WERI-Rb-1 (cell line): ENCODE measurements at regions not wholly inside any gene's neighbourhood (a gene's known extent, or its start where the extent isn't known, plus 50 kb on each side); places are given as distances from the start of the nearest gene placed in this dataset.

Experiments
- DNase-seq: peaks from one replicate; pipeline ENCODE4 v3.0.0-alpha.2; 2020
- H3K27ac ChIP-seq: fragments of 250-450 bp; sonication (Bioruptor Pico); 2 replicates; pipeline ENCODE4 v1.5.1; 2020; ENCODE audit warnings: mild to moderate bottlenecking, moderate library complexity
- H3K27me3 ChIP-seq: fragments of 250-450 bp; sonication (Bioruptor Pico); 2 replicates; pipeline ENCODE4 v1.5.1; 2021; ENCODE audit warnings: mild to moderate bottlenecking, low read depth, moderate library complexity; ENCODE audit not compliant: insufficient read depth, severe bottlenecking
- H3K36me3 ChIP-seq: fragments of 250-450 bp; sonication (Bioruptor Pico); 2 replicates; pipeline ENCODE4 v1.5.1; 2020; ENCODE audit warnings: mild to moderate bottlenecking, moderate library complexity
- H3K4me3 ChIP-seq: 2 replicates; pipeline ENCODE4 v1.5.1; 2011; ENCODE audit warnings: low read depth, mild to moderate bottlenecking, control low read depth, low read length
- H3K9me3 ChIP-seq: fragments of 250-450 bp; sonication (Bioruptor Pico); 2 replicates; pipeline ENCODE4 v1.5.1; 2021; ENCODE audit warnings: mild to moderate bottlenecking, moderate library complexity; ENCODE audit not compliant: severe bottlenecking
- CTCF ChIP-seq: IDR thresholded peaks from 2 replicates; pipeline ENCODE4 v1.5.1; 2011; ENCODE audit warnings: low read depth, mild to moderate bottlenecking, control low read depth, inconsistent platforms, low read length

- Histone ChIP-seq H3K36me3 (no peaks in the 10 kb centered on the region), H3K9me3 (no peaks in the 10 kb centered on the region), H3K27ac (no peak overlapping the region), H3K4me3 (no peak overlapping the region), H3K27me3 (peaks cover 63% of the 10 kb centered on the region)
- DNase-seq: no peak
- no peak for TF ChIP-seq CTCF
Measured at GRCh38 chr16:79463841-79464240, 136.7 kb downstream of the MAF start.

- TF ChIP-seq CTCF: no peak
- no peaks in the 10 kb centered on the region for H3K36me3 ChIP-seq
Measured at GRCh38 chr16:79456036-79456435, 144.5 kb downstream of the MAF start.

GRCh38 chr16:79452671-79453070, 147.9 kb downstream of the MAF start:
- no peak overlapping the region for H3K27ac ChIP-seq
- no peak for TF ChIP-seq CTCF
- H3K36me3 ChIP-seq: no peaks in the 10 kb centered on the region
- no peaks in the 10 kb centered on the region for H3K9me3 ChIP-seq
- DNase-seq: no peak
- H3K4me3 ChIP-seq: no peak overlapping the region
- H3K27me3 ChIP-seq: peaks cover 63% of the 10 kb centered on the region

More at GRCh38 chr16:79456036-79456435, 144.5 kb downstream of the MAF start:
- DNase-seq: no peak
- Histone ChIP-seq H3K4me3 (no peak overlapping the region), H3K27ac (no peak overlapping the region), H3K9me3 (no peaks in the 10 kb centered on the region), H3K27me3 (peaks cover 73% of the 10 kb centered on the region)

- Histone ChIP-seq H3K27me3 (peaks cover 66% of the 10 kb centered on the region), H3K4me3 (no peak overlapping the region)
Measured at GRCh38 chr16:79451196-79451816, 149.2 kb downstream of the MAF start.

GRCh38 chr16:79449900-79450299, 150.6 kb downstream of the MAF start:
- H3K4me3 ChIP-seq: no peak overlapping the region
- no peaks in the 10 kb centered on the region for H3K9me3 ChIP-seq
- H3K36me3 ChIP-seq: no peaks in the 10 kb centered on the region
- peaks cover 67% of the 10 kb centered on the region for H3K27me3 ChIP-seq
- no peak overlapping the region for H3K27ac ChIP-seq
- TF ChIP-seq CTCF: no peak
- DNase-seq: no peak

More at GRCh38 chr16:79451196-79451816, 149.2 kb downstream of the MAF start:
- Histone ChIP-seq H3K36me3 (no peaks in the 10 kb centered on the region), H3K27ac (no peak overlapping the region), H3K9me3 (no peaks in the 10 kb centered on the region)
- DNase-seq: no peak
- TF ChIP-seq CTCF: no peak
